HepG2 (cell line): ENCODE measurements at regions not wholly inside any gene's neighbourhood (a gene's known extent, or its start where the extent isn't known, plus 50 kb on each side); places are given as distances from the start of the nearest gene placed in this dataset.

ENCODE experiments used
- ATF2 ChIP-seq: sonication (generic); formaldehyde crosslinking; IDR thresholded peaks from 2 replicates; pipeline ENCODE4 v1.4.0; 2020; ENCODE audit warnings: missing genetic modification reagents
- CHD2 ChIP-seq: IDR thresholded peaks from 2 replicates; pipeline ENCODE4 v1.6.1; 2011; ENCODE audit warnings: low read depth, low read length, improper control_type of control experiment
- CTCF ChIP-seq: sonication (generic); formaldehyde crosslinking; IDR thresholded peaks from 2 replicates; pipeline ENCODE4 v1.5.0; 2020; ENCODE audit warnings: mild to moderate bottlenecking, missing genetic modification reagents, moderate library complexity
- GABPA ChIP-seq, 2 experiments: IDR thresholded peaks; 2 replicates each; pipeline ENCODE4 v1.6.1; 2011 to 2016; ENCODE audit warnings: low read depth in 2 of 2, low read length in 1 of 2, missing biosample characterization in 1 of 2, missing genetic modification characterization in 1 of 2
- JUN ChIP-seq: sonication (generic); formaldehyde crosslinking; IDR thresholded peaks from 2 replicates; pipeline ENCODE4 v1.4.0; 2020; ENCODE audit warnings: mild to moderate bottlenecking, missing genetic modification reagents
- KAT8 ChIP-seq: IDR thresholded peaks from 2 replicates; pipeline ENCODE4 v1.6.1; 2016; ENCODE audit warnings: missing genetic modification reagents, missing compliant biosample characterization
- POLR2AphosphoS5 ChIP-seq: IDR thresholded peaks from 2 replicates; pipeline ENCODE4 v1.6.1; 2012; ENCODE audit warnings: low read depth, low read length
- TAF15 ChIP-seq: fragments of 200-400 bp; formaldehyde crosslinking; IDR thresholded peaks from one replicate; pipeline ENCODE4 v1.6.1; 2018; ENCODE audit warnings: mild to moderate bottlenecking, low read depth, low read length; ENCODE audit not compliant: poor library complexity, severe bottlenecking
- TCF7L2 ChIP-seq: IDR thresholded peaks from 2 replicates; pipeline ENCODE4 v1.6.1; 2011; ENCODE audit warnings: mild to moderate bottlenecking, low read depth, low read length, moderate library complexity
- ZFP1 ChIP-seq: IDR thresholded peaks from 2 replicates; pipeline ENCODE4 v1.6.1; 2016
- ZFP82 ChIP-seq: sonication (generic); formaldehyde crosslinking; IDR thresholded peaks from 2 replicates; pipeline ENCODE4 v1.5.1; 2020; ENCODE audit warnings: mild to moderate bottlenecking, missing genetic modification reagents, borderline replicate concordance
- ZNF275 ChIP-seq: sonication (generic); formaldehyde crosslinking; IDR thresholded peaks from 2 replicates; pipeline ENCODE4 v1.8.0; 2022; ENCODE audit warnings: missing genetic modification reagents, mild to moderate bottlenecking, inconsistent platforms, borderline replicate concordance

- TF ChIP-seq JUN (CRISPR knock-in tag), result no peak
- no peak for TF ChIP-seq CTCF
- TF ChIP-seq ATF2 (CRISPR knock-in tag), result no peak
- no peak for TF ChIP-seq TCF7L2
- no peak for TF ChIP-seq CHD2
- no peak for TF ChIP-seq POLR2AphosphoS5
- no peak for TF ChIP-seq KAT8 (CRISPR knock-in tag)
- no peak for TF ChIP-seq ZFP1
- TF ChIP-seq GABPA (IDR thresholded peaks at IDR 0.05; ENCODE audit: low read depth, low read length), result no peak
- TF ChIP-seq GABPA (CRISPR knock-in tag; IDR thresholded peaks at IDR 0.05; ENCODE audit: low read depth), result no peak
- TF ChIP-seq ZFP82 (CRISPR knock-in tag), result no peak
- no peak for TF ChIP-seq TAF15
- TF ChIP-seq ZNF275, result no peak
Observed at GRCh38 chr1:187244623-187245022, 415.9 kb downstream of the PLA2G4A start.
